ENCODE measurements at regions not wholly inside any gene's neighbourhood (a gene's known extent, or its start where the extent isn't known, plus 50 kb on each side); places are given as distances from the start of the nearest gene placed in this dataset.
A peak's percentile ranks its signal among the peaks of the same experiment; 100 is the strongest.

- DNase-seq (ENCODE audit: low spot score): no peak
Measured at GRCh38 chr1:29478879-29479278, 242.6 kb downstream of the PTPRU start.

DNA sequence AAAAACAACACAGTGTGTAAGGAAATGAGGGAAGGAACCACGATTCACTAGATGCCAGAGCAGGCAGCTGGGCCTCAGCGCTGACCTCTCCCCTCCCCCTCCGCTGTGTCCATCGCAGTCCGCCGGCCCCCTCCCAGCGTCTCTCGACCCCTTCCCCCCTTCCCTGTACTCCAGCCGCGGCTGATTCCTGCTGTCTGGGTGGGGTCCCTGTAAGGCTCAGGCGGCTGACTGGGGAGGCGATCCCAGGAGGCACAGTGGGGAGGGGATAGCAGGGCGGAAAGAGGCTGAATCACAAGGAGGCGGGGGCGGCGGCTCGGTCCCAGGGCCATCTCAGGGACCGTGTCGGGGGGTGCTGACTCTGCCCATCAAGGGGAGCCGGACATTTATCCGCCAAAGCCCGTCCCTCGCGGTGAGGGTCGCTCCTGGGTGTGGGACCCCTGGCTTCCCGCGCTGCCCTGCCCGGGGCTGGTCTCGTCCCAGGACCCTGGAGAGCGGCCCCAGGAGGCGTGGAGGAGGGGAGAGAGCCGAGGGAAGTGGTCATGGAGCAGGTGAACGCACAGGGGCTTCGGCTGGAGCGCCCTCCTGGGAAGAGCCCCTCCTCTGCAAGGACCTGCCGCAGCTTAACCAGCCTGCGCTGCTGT lies 241.9 kb downstream of the PTPRU start:
- DNase-seq (ENCODE audit: low spot score): no peak

- no peak for DNase-seq (ENCODE audit: low spot score)
Measured at GRCh38 chr1:29475326-29475725, 239.0 kb downstream of the PTPRU start.

DNA sequence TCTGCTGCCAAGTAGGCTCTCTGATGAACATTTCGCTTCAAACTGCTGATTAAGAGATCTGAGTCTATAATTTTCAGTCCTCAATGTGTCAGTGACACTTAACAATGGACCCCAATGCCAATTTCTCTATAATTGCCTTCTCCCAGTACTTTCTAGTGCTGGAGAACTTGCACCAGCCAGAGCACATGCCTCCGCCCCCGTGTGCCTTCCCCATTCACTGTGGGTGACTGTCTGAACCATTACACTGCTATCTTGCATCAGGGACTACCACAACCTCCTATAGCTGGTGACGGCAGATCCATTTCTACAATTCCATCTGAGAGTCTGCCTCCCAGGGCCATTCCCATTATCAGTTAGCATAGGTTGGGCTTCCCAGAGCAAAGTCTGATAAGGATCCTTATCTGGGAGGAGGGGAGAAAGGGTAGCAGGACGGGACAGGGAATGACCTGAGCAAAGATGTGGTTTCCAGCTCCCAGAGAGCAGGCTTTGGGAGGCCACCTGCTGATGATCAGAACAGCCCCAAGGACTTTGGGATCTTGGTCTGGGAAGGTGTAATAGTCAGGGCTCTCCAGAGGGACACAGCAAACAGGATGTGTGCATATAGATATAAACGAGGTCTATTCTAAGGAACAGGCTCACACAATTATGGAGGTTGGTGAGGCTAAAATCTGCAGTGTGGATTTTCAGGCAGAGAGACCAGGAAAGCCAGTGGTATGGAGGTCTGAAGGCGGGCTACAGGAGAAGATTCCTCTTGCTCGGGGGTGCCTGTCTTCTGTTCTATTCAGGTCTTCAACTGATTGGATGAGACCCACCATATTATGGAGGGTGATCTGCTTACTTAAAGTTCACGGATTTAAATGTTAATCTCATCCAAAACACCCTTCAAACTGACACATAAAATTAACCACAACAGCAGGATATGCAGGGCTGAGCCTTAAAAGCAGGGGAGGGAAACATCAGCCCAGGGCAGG lies 238.2 kb downstream of the PTPRU start:
- DNase-seq (ENCODE audit: low spot score): peak; percentile 85

DNA sequence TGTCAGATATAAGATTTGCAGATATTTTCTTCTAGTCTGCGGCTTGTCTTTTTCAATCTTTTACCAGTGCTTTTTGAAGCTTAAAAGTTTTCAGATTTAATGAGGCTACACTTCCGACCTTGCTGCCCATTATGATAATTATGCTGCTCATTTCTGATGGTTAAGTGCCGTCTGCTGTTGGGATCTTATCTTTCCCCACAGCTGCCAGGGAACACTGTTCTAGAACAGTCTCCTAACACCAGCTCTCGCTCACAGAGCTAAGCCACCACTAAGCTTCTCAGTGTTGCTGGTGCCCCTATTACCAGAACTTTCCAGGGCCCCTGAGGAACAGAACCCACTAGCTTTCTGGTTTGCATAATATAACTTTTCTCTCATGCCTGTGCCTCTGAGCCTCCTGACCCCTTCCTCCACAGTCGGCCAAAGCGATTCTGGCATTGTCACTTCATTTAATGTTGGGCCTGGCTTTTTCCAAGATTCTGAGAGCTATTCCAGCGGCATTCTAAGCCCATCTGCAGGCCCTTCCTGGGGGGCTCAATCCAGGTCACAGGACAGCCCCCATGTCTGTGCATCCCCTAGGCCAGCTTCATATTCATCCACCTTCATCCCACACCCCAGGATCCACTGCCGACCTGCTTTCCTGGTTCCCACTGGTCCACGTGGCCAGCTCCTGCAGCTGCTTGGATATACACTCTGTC lies 237.0 kb downstream of the PTPRU start:
- peak; percentile 58 for DNase-seq (ENCODE audit: low spot score)

DNA sequence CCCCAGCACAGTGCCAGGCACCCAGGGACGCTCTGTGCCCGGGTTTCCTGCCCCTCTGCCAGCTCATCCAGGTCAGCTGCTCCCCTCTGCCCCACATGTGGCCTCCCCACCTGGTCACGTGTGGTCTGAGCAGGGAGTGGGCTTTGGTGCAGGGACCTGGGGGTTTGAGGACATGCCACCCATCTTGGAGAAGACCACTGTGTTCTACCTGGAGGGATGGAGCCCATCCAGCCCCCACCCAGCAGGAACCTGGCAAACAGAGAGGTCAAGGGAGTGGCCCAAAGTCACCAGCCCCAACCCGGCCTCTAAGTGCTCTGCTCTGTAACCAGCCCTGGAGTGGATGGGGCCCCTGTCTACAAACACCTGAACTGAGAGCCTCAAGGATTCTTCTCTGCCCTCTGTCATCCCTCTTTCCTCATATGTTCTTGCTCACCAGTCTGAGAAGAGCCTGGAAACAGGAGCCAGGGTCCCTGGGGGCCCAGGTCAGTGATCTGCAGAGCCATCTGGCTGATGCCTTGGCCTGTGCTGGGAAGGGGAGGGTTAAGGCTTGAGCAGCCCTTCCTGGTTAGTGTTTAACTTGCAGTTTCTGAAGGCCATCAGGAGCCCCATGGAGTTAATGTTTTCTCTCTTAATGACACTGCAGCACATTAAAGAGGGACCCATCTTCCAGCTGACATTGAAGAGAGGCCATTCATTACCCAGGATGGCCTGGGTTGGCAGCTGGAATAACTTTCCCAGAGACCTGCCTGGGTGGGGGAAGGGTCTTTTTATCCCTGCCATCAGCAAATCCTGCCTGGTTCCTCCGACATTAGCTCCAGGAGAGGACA lies 235.4 kb downstream of the PTPRU start:
- peak; percentile 98 for DNase-seq (ENCODE audit: low spot score)

DNA sequence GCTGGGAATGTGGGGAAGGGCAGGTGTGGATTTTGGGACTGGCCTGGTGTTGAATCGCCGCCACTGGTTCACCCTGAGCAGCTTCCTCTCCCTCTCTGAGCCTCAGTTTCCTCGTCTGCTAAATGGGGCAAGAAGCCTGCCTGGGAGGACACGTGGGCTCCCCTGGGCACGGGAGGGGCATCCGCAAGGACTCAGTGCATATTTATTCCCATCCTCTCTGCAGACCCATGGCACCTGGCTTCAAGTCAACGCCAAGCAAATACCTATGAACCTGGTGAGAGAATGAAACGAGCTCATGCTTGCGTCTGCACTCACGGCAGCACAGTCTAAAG lies 234.4 kb downstream of the PTPRU start:
- no peak for DNase-seq (ENCODE audit: low spot score)

DNA sequence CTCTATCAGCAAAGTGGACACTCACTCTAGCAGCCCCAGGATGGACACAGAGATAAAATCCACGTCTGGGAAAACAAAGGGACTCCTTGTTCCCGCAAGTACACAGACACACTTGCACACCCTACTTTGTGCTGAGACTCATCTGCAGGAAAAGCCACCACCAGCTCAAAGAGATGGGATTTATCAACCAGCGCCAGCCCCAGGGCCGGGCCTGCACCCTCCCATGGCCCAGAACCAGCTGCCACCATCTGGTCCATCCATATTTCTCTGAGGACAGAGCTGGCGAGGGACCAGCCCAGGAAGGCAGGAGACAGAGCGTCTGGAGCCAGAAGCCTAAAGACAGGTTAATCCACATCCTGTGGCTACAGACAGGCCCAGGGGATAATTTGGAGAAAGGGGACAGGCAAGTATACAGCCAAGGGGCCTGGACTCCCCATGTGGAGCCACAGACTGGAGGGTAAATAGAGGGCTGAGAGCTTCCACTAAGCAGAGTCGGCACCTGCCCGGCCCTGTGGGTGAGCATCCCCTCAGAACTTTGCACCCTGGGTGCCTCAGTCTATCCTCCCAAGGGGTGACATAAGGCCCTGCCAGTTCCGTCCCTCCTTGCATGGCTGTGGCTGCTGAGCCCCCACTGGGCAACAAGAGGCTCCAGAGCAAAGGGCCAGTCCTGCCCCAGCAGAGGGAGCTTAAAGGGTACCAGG lies 233.9 kb downstream of the PTPRU start:
- DNase-seq (ENCODE audit: low spot score): no peak

DNA sequence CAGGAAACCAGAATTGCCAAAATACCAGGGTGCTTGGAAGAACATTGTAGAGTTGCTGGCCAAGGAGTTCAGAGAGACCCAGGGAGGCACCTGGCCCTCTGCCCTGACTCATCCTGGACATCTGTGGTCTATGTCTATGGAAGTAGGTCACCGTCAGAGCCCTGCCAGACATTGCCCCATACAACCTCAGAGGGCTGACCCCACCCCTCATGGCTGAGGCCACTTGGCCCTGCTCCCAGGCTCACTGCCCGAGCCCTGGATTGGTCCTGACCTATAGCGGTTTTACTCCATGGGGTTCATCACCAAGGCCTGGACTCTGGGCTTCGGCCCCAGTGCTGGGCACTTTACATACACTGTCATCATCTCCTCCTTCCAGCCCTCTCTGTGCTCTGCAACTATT lies 233.1 kb downstream of the PTPRU start:
- DNase-seq (ENCODE audit: low spot score): no peak

GRCh38 chr1:29467989-29468900 lies 231.9 kb downstream of the PTPRU start:
- no peak for DNase-seq (ENCODE audit: low spot score)

DNA sequence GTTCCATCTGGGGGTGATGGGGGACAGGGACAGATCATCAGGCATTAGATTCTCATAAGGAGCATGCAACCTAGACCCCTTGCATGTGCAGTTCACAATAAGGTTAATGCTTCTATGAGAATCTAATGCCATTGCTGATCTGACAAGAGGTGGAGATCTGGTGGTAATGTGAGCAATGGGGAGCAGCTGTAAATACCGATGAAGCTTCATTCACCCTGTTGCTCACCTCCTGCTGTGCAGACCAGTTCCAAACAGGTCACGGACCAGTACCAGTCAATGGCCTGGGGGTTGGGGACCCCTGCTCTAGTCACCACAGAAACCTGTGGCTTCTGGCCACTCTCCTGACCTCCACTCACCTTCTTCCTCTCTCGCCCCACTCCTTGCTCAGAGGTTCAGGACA lies 229.9 kb downstream of the PTPRU start:
- no peak for DNase-seq (ENCODE audit: low spot score)

GRCh38 chr1:29465755-29466154 lies 229.4 kb downstream of the PTPRU start:
- DNase-seq (ENCODE audit: low spot score): no peak

DNA sequence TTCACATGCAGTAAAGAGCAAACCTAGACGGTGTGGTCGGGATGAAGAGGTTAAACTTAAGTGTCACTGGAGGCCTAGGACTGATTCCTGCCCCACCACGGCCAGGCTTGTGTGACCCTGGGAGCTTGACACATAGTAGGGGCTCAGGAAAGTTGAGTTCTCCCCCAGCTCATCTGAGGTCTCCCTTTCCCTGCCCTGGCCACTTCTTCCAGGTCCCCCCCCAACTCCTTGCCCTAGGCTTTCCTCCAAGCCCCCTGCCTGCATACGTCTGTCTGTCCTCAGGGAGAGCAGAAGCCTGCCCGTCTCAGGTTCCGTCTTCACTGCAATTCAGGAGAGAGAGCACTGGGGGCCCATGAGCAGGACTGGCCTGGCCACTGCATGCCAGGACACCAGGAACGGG lies 225.8 kb downstream of the PTPRU start:
- DNase-seq (ENCODE audit: low spot score): no peak

- DNase-seq (ENCODE audit: low spot score): no peak
Measured at GRCh38 chr1:29461115-29461739, 224.9 kb downstream of the PTPRU start.

GRCh38 chr1:29460694-29461093 lies 224.4 kb downstream of the PTPRU start:
- no peak for DNase-seq (ENCODE audit: low spot score)

DNA sequence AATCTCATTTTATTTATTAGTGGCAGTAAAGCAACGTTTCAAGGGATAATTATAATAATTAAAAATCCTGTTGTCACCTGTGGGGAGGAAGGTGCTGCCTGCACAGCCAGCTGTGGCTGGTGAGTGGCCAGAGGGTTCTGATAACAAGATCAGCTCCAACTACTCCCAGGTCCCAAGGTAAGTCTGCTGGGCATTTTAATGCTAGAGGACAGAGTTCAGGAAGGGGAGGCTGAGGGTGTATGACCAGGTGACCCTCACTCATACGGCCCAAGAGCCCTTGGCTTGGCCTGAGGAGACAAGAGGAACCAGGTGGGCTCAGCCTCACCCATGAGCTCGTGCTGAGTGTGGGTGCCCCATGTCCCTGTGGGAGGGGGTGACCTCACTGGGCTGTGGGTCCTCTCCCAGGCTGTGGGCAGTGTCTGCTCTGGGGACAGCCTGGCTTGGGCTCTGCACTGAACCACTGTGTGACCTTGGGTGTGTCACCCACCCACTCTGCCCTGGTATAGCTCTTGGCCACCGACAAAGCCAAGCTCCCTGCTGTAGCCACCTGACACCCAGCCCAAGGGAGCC lies 223.8 kb downstream of the PTPRU start:
- DNase-seq (ENCODE audit: low spot score): no peak

DNA sequence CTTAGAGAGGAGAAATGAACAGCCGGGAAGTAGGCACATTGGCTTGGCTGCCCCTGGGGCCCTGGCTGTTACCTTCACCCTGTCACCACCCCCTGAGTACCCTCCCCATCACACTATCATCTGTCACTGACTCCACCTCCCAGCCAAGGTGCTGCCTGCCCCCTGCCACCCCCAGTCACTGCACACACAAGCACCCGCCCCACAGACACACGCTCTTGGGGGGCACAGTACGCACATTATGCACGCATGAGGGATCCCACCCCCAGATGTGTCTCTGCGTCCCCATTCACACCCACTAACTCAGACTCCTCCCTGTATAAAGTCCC lies 223.3 kb downstream of the PTPRU start:
- no peak for DNase-seq (ENCODE audit: low spot score)

GRCh38 chr1:29458737-29459619 lies 222.7 kb downstream of the PTPRU start:
- no peak for DNase-seq (ENCODE audit: low spot score)

Measured in SK-N-DZ (cell line).